Hematopoietic multipotent progenitor cell treated with erythropoietin and hydrocortisone succinate and interleukin-3 and kit ligand, for 8 days (in vitro differentiated cells): ENCODE measurements at regions not wholly inside any gene's neighbourhood (a gene's known extent, or its start where the extent isn't known, plus 50 kb on each side); places are given as distances from the start of the nearest gene placed in this dataset.
"Not testable (repeated sequence)": the region's sequence is repeated elsewhere in the genome, so short reads cannot be mapped to it uniquely, and the experiment has no call there.

ENCODE experiments used
- DNase-seq: peaks from one replicate; pipeline ENCODE4 v3.0.0-alpha.2; 2015

DNA sequence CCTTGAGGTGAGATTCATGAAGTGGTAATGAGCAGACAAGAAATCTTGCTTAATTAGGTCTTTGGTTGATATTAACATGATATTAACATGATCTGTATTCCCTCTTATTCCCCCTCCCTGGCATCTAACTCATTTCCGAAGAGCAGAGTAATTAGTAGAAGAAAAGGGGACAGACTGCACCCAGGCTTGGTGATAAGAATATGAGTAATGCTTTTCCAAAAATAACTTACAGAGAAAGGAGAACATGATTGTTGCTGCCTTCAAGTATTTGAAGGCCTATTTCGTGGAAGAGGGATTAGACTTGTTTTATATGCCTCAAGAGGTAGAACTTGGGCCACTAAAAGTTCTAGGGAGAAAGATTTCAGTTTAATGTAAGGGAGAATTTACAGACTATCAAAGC lies 130.6 kb upstream of the ATP5MC3 start:
- DNase-seq, result no peak

DNA sequence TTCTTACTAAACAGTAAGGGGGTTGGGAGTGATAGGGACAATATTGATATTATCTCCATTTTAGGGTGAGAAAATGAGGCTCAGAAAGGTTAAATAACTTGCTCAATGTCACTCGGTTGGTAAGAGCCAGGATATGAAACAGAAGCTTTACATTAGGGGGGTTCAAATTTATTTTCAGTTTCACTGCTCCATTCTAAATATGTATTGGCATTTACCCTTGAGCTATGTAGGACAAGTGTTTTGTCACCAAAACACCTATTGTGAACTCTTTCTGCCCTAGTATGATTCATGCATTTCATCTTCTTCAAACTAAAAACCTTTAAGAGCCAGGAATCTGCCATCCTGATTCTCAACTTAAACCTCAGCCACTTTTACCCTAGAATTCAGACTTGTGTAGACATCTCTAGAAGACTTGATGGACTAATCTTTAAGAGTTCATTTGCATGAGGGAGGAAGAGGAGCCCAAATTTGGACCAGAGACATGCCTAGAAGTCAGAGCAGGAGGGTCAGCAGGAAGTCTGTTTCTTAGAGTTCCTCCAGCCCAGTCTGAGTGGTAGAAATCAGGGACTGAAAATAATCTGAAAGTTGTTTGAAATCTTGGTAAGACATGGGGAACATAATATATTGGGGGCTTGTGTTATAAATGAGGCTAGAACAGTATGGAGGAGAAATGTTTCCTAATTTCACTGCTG lies 129.4 kb upstream of the ATP5MC3 start:
- DNase-seq, result no peak

DNA sequence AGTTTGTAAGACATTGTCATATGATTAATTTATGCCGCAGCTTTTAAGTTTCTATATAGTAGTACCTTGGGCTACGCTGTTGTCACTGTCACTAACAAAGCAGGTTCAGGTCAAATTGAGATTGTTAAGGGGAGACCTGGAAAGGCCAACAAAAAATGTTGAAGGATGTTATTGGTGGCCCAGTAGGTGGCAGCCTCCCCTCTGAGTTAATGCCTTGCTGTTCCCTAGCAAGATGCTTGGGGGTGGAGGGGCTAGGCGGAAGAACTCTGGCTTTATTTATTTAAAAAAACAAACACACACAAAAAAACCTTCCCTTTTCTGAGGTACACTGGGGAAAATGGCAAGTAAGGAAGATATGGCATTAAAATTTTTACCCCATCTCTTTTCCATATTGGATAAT lies 128.3 kb upstream of the ATP5MC3 start:
- DNase-seq, result peak; percentile 8

DNA sequence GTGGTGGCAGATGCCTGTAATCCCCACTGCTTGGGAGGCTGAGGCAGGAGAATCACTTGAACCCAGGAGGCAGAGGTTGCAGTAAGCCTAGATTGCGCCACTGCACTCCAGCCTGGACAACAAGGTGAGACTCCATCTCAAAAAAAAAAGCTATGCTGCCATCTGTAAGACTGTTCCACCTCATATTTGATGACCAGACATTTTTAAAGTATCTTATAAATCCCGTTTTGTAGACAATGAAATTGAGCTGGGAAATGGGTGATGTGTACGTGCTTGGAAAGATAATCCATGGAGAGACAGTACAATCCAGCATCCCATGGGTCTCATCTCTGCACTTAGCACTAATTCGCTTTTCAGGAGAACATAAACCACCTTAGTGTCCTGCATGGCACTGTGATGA lies 126.5 kb upstream of the ATP5MC3 start:
- no peak for DNase-seq

DNA sequence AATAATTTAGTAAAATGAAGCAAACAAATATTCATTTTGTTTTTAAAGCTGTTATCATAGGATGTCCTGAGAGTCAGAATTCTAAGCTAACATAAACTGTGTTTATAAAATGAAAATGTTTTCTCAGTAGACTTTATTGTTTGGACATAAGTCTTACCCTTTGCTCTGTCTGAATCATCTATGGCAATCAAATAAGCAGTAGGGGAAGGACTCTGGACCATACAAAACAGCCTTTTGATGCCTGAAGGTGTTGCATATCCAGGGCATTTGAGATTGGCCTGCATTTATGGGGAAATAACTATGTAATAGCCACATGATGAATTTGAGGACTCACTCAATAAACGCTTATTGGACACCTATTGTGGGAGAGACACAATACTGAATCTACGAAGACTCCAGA lies 123.0 kb upstream of the ATP5MC3 start:
- DNase-seq, result no peak

DNA sequence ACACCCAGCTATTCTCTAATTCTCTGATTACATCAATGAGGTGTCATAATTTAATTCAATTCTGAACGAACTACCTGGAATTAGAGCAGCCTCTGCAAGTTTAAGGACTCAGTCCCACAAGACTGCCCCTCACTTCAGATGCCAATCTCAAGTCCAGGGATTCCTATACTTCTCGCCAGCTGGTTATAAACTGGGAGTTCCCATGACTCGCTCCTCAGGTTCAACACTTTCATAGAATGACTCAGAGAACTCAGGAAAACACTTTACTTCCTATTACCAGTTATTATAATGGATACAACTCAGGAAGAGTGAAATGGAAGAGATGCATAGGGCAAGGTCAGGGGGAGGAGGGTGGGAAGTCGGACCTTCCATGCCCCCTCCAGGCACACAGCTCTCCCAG lies 112.3 kb upstream of the ATP5MC3 start:
- DNase-seq, result no peak

DNA sequence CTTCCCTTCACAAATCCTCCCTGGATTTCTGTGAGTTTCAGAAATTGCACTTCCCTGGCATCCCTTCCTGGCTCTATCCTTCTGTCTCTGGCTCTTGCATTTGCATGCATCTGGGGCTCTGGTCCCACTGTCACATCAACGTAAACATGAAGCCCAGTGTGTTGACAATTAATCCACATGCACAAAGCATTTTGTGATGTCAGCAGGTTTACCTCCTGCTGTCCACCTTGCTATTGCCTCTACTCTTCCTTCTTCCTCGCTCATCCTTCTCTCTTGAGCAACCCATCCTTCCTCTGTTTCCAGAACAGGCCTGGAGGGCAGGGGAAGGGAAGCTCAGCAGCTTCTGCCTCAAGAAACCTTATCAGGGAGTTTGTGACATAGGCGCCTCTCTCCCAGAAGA lies 111.7 kb upstream of the ATP5MC3 start:
- no peak for DNase-seq

DNA sequence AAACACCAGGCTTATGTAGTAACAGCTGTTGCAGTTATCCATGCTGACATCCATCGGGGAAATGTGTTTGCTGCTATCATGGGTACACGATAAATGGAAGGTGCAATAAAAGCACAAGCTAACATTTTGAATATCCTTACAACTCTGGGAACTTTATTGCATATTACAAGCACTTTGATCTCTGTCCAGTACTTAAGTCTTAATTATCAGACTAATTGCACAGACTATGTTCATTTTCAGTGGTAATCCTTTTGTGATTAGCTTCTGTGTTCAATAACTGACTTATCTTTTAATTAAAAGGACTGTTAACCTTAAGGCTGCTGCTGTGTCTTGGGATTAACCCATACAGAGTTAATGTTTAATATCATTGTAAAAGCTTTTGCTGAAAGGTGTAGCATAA lies 101.4 kb upstream of the ATP5MC3 start:
- no peak for DNase-seq

DNA sequence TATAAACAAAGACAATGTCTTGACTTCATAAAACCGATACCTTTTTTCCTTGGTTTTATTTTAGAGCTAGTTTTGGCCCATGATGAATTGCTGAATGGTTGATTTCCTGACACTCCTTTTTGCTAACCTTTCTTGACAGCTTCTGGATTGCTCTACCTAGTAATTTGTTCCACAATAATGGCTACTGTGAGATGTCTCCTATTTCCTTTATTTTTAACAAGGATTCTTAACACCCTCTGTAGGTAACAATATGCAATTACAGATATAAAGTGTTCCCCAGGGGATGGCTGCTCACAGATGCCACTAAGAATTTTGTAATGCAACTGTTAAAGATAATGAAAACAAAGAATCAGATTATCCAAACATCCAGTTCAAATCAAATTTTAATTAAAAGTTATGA lies 100.8 kb upstream of the ATP5MC3 start:
- peak; percentile 41 for DNase-seq

DNA sequence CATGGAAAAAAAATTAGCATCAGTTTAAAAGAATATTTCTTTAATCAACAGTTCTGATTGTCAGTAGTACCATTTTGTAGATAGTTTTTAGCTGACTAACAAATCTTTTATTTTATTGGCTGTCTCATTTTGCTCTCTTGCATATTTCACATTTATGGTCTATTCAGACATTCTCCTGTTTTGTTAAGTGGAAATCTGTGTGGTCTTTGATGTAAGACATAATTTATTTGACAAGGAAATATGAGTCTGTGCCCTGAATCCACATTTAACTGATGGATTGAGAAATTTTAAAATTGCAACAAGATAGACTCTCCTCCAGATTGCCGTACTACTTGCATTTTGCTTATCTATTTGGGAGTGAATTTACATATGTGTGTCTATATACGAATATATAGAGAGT lies 96.3 kb upstream of the ATP5MC3 start:
- no peak for DNase-seq

DNA sequence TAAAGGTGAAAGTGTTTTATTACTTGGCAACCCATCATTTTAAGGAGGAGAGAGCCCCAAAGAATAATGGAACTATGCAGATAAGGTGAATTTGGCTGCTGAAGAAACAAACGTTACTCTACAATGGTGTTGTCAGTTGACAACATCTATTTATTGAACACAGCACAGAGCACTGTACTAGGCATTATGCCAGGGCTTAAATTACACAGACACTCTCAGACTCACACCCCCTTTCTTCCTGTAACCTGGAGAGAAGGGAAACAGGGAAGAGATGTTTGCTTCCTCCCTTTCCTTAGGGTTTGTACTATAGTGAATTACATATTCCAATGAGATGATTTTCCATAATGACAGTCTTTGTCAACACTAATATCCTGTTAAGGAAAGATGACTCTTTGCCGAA lies 94.0 kb upstream of the ATP5MC3 start:
- DNase-seq, result no peak

DNA sequence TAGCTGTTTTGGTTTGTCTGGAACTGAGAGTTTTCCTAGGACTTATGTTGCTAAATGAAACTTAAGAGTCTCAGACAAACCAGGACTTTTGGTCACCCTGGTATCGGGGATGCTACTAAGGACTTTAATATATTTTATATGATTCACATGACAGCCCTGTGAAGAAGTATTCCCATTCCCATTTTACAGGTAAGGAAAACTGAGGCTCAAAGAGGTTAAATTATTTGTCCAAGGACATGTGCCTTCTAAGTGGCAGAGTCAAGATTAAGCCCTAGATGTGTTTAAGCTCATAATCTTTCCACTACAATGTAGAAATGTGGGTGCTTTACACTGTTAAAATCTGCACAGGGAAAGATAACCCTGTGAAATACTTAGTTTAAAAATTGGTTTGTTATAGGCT lies 77.7 kb upstream of the ATP5MC3 start:
- no peak for DNase-seq

DNA sequence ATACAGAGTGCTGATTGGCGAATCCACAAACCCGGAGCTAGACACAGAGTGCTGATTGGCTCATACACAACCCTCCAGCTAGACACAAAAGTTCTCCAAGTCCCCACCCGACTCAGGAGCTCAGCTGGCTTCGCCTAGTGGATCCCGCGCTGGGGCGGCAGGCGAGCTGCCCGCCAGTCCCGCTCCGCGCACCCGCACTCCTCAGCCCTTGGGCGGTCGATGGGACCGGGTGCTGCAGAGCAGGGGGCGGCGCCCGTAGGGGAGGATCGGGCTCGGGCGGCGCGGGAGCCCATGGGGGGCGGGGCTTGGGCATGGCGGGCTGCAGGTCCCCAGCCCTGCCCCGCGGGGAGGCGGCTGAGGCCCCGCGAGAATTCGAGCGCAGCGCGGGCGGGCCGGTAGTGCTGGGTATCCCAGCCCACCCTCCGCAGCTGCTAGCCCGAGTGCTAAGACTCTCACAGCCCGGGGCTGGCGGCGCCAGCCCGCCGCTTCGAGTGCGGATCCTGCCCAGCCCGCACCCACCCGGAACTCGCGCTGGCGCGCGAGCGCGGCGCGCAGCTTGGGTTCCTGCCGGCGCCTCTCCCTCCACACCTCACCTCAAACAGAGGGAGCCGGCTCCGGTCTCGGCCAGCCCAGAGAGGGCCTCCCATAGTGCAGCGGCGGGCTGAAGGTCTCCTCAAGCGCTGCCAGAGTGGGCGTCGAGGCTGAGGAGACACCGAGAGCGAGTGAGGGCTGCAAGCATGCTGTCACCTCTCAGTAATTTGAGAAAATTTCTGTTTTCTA lies 75.5 kb upstream of the ATP5MC3 start:
- DNase-seq, result no peak

DNA sequence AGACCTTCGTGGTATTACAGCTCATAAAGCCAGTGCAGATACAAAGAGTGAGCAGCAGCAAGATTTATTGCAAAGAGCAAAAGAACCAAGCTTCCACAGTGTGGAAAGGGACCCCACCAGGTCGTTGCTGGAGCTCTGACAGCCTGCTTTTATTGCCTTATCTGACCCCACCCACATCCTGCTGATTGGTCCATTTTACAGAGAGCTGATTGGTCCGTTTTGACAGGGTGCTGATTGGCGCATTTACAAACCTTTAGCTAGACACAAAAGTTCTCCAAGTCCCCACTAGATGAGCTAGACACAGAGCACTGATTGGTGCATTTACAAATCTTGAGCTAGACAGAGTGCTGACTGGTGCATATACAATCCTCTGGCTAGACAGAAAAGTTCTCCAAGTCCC lies 74.9 kb upstream of the ATP5MC3 start:
- not testable (repeated sequence) for DNase-seq

DNA sequence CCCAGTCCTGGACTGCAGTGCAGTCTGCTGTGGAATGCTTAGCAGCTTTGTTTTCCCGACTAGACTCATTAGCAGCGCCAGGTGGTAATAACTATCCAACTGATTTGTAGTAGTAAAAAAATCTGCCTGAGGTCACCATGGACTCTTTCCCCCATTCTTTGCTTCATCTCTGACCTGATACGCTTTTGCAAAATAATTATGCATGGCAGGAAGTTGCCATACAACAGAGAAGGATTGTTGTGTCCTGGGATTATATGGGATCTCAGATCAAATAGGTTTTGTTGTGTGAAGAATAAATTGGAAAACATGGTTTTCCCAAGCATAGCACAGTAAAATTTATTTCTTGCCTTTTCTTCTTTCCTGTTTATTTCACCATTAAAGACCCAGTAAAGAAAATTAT lies 72.4 kb upstream of the ATP5MC3 start:
- no peak for DNase-seq

DNA sequence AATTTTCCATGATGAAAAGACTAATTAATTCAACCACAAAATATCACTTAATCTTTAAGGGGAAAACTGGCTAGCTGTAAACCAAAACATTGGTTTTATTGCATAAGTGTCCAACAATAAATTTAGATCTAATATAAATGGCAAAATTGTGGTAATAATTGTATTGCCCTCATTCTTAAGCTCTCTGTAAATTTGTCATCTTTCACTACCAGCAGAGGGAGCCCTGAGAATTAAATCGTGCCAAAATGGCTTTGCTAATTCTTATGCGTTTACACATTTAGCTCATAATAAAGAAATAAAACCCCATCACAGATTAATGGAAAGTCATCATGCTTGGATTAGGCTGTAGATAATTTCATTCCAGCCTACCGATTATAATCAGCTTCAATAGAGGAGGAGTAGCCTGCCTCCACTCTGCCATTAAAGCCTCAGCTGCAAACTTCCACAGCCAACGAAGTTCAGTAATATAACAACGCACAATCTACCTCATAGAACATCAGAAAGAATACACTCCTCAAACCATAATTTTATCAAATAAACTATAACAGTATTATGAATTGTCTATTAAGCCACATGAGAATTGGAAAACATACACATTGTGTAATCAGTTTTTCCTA lies 70.0 kb upstream of the ATP5MC3 start:
- DNase-seq, result peak; percentile 45

DNA sequence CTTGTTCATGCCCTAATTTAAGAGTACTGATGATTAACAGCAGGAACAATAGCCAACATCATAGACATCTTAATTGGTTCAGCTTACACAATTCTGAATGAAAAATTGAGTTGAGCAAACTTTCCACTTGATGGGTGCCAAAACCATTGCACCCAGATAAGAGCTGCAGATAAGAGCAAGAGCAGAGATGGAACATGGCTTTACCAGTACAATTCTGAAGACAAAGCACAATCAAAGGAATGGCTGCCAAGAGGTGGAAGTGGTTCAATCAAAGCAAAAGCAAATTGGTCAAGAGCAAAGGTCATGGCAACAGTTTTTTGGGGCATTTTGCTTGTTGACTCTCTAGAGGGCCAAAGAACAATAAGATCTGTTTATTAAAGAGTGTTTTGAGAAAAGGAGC lies 65.6 kb upstream of the ATP5MC3 start:
- DNase-seq, result no peak

DNA sequence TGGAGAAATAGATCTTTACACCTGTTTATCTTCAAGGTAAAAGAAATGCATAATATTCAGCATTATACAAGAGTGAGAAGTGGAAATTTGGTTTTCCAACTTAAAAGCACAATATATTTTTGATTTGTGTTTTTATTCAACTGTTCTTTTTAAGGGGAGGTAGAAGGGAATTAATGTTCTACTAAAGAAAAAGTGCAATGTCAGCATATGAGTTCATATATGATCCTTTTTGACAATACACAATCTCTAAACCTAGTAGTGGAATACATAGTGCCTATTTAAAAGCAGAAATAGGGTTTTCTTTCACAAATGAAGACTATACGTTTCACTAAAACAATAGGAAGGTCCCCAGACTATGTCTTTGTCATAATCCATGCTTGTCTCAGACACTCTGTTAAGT lies 63.2 kb upstream of the ATP5MC3 start:
- DNase-seq, result no peak

DNA sequence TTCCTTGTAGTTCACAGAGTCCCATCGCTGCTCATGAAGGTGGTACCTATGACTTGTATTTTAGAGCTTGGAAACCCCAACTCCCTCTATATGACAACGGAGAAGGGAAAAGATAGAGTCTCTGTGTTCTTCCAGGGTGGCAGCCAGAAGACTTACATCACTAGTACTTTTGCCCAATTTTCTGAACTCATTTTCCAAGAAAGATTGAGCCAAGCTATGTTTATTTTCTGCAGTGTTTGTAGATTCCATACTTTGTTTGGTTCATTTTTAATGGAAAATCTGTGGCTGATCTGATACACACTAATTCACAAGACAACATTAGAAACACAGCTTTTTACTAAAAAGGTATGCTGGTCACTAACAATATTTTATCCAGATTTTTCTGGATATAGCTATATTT lies 60.2 kb upstream of the ATP5MC3 start:
- DNase-seq, result no peak

DNA sequence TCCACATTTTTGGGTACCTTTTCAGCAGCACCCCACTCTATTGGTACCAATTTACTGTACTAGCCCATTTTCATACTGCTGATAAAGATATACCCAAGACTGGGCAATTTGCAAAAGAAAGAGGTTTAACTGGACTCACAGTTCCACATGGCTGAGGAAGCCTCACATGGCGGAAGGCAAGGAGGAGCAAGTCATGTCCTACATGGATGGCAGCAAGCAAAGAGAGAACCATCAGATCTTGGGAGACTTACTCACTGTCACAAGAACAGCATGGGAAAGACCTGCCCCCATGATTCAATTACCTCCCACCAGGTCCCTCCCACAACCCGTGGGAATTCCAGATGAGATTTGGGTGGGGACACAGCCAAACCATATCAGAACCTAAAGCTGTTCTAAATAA lies 58.5 kb upstream of the ATP5MC3 start:
- not testable (repeated sequence) for DNase-seq

DNA sequence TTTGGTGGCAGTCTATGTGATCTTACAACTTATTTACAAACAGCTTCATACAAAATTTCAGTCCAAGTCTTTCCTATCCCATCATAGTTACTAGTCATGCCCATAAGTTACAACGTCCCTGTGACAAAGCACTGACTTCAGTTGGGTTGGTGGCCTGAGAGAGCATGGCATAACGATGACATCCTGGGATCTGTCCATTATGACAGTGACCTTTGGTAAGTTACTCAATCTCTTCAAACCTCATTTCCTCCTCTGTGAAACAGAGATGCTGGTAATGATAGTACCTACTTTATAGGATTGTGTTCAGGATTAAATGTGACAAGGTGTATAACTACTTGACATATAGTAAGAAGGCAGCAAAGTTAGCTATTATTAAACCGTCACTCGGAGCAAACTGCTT lies 55.4 kb upstream of the ATP5MC3 start:
- DNase-seq, result no peak

DNA sequence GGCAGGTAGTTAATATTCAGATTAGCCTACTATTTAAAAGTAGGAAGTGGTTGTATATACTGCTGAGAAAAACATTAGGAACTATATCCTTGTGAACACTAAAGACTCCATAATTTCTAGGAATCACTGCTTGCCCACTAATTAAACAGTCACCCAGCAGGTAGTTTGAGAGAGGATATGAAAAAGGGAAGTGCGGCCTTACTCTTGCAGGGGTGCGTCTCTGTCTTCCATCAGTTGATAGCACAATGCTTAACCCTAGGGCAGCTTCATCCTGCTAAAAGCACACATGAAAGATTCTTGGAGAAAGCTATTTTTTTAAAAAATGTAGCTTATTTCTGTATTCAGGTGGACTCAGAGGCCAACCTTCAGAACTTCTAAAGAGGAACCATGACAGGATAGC lies 53.1 kb upstream of the ATP5MC3 start:
- no peak for DNase-seq

DNA sequence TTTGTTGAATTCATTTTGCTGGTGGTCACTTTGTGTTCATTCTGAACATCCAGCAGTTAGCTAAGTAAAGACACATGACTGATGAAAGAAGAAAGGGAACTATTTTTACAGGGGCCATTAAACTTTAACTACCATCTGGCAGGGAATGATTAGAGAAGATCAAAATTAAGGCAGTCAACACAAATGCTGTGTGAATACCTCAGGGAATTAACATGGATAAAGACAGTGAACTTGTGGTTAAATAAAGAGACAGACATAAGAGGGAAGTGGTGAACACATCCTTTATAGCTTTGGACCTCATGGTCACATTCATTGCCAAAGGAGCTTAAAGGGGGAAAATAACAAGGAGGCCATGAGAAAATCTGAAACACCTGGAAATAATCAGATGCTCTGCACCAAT lies 52.6 kb upstream of the ATP5MC3 start:
- no peak for DNase-seq

DNA sequence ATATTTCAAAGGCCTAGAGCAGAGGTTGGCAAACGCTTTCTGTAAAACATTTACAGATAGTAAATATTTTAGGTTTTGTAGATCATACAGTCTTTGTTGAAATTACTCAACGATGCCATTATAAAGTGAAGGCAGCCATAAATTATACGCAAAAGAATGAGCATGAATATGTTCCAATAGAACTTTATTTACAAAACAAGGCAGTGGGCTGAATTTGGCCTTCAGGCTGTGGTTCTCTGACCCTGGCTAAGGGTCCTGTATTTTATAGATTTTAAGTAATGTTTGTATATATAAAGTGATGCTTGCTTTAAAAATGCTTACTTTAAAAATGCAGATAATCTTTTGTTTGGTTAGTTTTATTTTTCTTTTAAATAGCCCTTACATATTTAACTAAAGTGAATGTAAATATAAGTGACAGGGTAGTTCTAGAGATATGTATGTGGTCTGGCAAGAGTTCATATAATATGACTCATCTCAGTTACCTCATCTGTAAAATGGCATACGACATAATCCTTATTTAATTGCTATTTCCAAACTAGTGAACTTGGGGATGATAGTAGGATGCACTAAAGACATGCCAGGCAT lies 51.7 kb upstream of the ATP5MC3 start:
- DNase-seq, result peak; percentile 14
